ENCODE measurements at regions not wholly inside any gene's neighbourhood (a gene's known extent, or its start where the extent isn't known, plus 50 kb on each side); places are given as distances from the start of the nearest gene placed in this dataset.

- TF ChIP-seq CTCF (IDR thresholded peaks at IDR 0.05) (no peak), POLR2A (IDR thresholded peaks at IDR 0.05) (no peak)
These were observed 1192.2 kb downstream of the PCDH17 start for GRCh38 chr13:58823701-58824100.

Measured in heart left ventricle (tissue), 13 donors.